ENCODE measurements at regions not wholly inside any gene's neighbourhood (a gene's known extent, or its start where the extent isn't known, plus 50 kb on each side); places are given as distances from the start of the nearest gene placed in this dataset.
"Not testable (repeated sequence)": the region's sequence is repeated elsewhere in the genome, so short reads cannot be mapped to it uniquely, and the experiment has no call there.

DNA sequence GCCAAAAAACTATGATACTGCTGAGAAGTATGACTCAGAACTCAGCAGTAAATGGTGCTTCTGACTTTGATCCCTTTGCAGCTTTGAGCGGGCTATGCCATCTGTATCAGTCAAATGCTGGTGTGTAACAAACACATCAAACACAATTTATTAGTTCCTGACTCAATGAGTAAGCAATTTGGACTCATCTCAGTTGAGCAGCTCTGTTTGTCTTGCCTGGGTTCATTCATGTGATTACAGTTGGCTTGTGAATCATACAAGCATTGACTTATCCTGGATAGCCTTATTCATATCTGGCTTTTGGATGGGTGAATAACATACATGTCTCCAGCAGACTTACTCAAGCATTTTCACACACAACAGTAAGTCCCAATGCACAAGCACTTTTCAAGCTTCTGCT, 858.8 kb downstream of the METTL15 start:
- no peak for DNase-seq

DNA sequence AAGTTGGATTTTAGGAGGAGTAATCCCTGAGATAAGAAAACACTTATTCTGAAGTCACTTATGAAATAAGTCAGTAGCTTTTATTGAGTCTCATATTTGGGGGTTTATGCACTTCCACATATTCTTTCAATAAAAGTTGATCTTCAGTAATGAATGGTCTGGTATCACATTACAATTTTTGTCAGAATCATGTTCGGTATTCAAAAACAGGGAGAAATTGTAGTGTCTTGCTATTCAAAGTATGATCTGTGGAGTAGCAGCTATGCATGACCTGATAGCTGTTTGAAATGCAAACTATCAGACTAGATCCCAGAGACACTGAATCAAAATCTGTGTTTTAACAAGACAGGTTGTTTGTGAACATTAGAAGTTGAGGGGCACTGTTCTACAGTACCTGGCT, 857.6 kb downstream of the METTL15 start:
- no peak for DNase-seq

DNA sequence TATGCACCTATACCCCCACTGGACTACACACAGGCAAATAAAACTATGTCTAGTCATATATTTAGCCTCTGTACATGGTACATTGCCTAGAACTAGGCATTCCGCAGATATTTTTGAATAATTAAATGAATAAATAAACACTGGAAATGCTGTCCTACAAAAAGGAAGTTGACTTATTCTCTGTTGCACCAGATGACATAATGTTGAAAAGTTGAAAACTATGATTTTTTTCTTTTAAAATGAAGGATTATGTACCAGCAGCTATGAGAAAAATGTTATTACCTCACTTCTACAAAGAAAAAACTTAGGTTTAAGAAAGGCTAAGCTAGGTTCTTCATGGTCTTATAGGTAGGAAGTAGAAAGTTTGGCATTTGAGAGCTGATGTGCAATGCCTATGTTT, 856.6 kb downstream of the METTL15 start:
- DNase-seq = no peak

DNA sequence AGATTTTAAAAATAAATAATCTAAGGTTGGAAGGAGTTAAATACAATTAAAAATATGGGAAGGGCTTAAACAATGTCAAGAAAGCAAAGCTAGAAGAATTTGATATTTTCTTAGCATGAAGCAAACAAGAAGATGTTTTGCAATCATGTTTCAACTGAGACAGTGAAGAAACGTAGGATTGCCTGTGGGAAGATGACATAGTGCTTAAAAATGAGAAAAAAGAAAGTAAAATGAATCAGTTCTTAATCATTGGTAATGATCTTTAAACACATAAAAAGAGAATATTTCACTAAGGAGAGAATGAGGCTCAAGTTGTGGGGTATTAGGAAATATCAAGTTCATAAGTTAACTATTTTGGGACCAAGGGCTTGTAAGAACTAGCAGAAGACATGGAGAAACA, 855.0 kb downstream of the METTL15 start:
- no peak for DNase-seq

DNA sequence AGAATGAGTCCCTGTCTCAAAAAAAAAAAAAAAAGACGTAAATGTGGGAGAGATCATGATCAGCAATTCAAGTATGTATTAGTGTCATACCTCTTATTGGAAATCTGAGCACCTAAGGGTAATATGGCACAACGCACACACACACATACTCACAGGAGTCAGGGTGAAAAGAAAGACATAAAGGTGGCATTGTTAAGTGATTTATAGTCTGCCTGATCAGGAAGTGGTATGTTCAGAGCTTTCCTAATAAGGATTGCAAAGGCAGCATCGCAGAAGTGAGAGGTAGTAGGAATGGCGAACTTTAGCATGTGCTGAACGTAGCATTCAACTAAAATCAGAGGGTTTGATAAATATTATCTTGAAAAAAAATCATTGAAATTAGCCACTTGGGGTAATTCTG, 854.3 kb downstream of the METTL15 start:
- DNase-seq = no peak

- no peak for DNase-seq
Observed at GRCh38 chr11:28961726-28962125, 853.5 kb downstream of the METTL15 start.

DNA sequence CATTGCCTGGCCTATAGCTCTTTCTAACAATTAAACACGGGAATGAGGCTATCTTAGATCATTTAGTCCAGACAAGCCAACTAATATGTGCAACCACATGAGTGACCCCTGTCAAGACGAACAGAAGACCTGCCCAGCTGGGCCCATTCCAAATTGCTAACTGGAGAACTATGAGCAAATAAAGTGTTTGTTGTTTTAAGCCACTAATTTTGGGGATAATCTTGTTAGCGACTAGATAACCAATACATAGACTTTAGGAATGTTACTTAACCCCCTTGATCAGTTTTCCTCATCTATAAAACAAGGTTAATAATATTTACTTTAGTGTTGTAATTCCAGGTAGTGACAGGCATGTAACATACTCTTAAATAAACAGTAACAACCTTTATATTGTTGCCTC, 848.3 kb downstream of the METTL15 start:
- DNase-seq = no peak

GRCh38 chr11:28951191-28951590, 843.0 kb downstream of the METTL15 start:
- DNase-seq = no peak

- no peak for DNase-seq
Observed at GRCh38 chr11:28939381-28939780, 831.2 kb downstream of the METTL15 start.

DNA sequence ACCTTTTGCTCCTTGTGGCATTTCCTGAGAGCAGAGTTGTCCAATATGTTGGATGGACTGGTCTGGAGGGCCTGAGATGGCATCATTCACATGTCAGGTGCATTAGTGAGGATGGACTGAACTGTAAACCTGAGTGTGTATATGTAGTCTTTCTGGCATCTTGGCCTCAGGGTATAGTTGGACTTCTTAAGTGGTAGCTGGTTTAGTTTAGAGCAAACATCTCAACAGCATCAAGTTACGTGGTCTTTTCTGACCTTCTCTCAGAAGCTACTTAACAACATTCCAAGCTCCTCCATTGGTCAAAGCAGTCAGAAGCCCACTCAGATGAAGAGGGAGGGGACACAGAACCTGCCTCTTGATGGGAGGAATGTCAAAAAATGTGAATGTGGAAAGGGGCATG, 829.9 kb downstream of the METTL15 start:
- no peak for DNase-seq

DNA sequence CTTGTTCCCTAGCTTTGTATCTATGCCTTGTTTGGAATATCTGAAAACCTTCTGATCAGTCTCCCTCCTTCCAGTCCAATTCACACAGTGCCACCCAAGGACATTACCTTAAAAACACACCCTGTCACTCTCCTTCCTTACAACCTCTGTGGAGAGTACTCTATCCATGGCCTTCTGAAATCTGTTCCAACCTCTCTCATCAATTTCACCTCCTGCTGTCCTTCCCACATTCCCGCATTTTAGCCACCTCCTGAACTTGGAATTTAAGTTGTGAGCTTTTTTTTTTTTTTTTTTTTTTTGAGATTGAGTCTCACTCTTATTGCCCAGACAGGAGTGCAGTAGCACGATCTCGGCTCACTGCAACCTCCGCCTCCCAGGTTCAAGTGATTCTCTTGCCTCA, 824.8 kb downstream of the METTL15 start:
- DNase-seq = no peak

DNA sequence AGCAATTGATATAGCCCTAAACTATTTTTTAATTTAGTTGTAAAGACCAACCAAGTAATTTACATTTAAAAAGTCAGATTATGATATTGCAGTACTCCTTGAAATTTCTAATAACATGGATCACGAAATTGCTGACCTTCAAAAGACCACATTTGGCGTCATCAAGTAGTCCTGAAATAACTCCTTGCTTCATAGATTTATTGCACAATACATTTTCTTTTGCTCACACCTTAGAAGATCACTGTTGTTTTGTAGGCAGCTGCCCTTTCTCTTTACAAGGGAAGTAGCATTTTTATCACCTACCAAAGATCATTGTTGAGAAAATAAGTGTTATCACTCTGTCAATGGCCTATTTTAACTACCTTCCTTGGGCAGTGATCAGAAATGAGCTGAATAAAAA, 815.8 kb downstream of the METTL15 start:
- no peak for DNase-seq

- DNase-seq = no peak
Observed at GRCh38 chr11:28922386-28922981, 814.3 kb downstream of the METTL15 start.

DNA sequence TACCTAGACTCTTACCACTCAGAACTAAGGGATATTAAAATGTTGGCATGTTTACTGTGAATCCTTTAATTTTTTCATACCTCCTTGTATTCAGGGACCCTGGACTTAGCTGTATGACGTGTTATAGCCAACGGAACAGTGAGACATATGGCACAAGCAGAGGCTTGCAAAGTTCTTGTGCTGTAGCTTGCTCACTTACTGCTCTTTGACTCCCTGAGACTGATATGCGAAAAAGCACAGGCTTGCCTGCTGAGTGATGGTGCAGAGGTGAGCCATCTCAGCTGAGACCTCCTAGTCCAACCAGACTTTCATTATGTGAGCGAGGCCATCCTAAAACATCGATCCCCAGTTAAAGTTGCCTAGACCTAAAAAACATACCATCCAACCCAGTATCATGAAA, 811.0 kb downstream of the METTL15 start:
- DNase-seq = no peak

GRCh38 chr11:28913883-28914282, 805.7 kb downstream of the METTL15 start:
- DNase-seq = no peak

- no peak for DNase-seq
Observed at GRCh38 chr11:28911829-28912228, 803.6 kb downstream of the METTL15 start.

GRCh38 chr11:28910926-28911325, 802.7 kb downstream of the METTL15 start:
- DNase-seq = no peak

- no peak for DNase-seq
Observed at GRCh38 chr11:28903716-28904115, 795.5 kb downstream of the METTL15 start.

DNA sequence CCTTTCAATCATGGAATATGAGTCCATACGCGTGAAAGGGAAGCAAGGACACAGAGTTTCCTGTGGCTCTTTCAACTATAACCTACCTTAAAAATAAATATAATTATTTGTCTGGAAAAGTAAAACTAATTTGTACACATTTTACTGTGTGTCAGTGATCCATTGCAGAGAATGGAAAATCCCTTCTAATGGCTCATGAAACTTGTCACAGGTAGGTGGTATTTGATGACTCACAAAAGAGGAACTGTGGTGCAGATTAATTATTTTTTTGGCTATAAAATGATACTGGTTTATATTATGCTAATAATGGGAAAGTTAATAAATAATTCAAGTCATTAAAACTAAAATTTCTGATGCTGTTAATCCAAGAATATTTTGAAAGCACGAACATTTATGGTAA, 792.2 kb downstream of the METTL15 start:
- DNase-seq = no peak

DNA sequence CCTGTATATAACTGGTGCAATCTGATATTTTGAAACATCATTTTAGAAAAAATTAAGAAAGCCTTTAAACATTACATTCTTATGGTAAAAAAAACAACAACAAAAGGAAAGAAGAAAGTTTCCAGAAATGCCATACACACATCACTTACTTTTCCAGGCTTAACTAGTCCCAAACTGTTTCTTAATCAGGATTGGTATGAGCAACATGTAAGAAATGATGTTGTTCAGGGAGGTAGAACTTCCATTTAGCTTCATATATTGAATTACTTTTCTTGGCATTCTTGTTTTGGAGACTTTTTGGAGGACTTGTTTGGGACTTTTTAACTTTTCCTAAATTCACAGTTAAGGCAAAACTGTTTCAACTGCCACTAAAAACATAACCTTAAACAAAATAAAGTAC, 791.5 kb downstream of the METTL15 start:
- no peak for DNase-seq

GRCh38 chr11:28890601-28891040, 782.4 kb downstream of the METTL15 start:
- DNase-seq = not testable (repeated sequence)

DNA sequence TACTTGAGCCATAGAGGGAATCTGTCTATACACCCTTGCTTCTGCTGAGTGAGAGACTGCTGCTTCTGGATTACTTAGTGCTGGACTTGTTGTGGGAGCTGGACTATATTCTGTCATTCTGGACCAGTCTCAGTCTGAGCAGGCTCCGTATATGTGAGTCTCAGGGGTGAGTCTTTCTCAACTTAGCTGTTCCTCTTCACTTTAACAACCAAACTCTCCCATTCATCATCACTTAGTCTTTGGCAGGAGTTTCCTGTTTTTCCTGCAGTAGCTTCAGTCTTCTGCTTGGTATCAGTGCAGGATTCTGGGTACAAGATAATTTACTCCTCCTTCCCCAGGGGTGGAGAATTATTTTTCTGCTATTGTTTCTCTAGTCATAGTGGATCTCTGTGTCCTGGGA, 779.5 kb downstream of the METTL15 start:
- DNase-seq = no peak

GRCh38 chr11:28879869-28880268, 771.7 kb downstream of the METTL15 start:
- no peak for DNase-seq

GRCh38 chr11:28878025-28878424, 769.8 kb downstream of the METTL15 start:
- no peak for DNase-seq

- no peak for DNase-seq
Observed at GRCh38 chr11:28877340-28877739, 769.2 kb downstream of the METTL15 start.

DNA sequence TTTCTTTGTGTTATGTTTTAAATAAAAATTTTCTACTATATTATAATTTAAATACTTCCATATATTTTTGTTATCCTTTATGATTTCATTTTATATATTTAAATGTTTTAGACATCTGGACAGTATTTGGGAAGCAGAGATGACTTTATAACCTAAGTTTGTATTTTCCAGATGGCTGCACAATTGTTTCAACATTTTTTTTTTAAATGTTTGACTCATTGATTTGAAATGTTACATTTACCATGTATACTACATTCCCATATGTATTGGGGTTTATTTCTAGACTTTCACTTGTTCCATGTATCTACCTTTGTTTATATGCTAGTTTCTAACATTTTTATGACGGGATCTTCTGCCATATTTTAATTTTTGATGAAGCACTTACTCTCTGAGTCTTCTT, 766.5 kb downstream of the METTL15 start:
- no peak for DNase-seq

Data from GF-D8 (cell line).